Peyer's patch (tissue), 4 donors: ENCODE measurements at regions not wholly inside any gene's neighbourhood (a gene's known extent, or its start where the extent isn't known, plus 50 kb on each side); places are given as distances from the start of the nearest gene placed in this dataset.

Experiments used
- DNase-seq, 3 donors: peaks; one replicate each; pipeline ENCODE4 v3.0.0-alpha.2; 2017 to 2019
- H3K27ac ChIP-seq, 4 donors: fragments of 200-600 bp; sonication (generic); one replicate each; pipeline ENCODE4 v1.5.1; 2016 to 2019
- H3K27me3 ChIP-seq, 2 donors: fragments of 200-600 bp; sonication (generic); one replicate each; pipeline ENCODE4 v1.5.1; 2019
- H3K36me3 ChIP-seq, 3 donors: fragments of 200-600 bp; sonication (generic); one replicate each; pipeline ENCODE4 v1.5.1; 2016 to 2019
- H3K4me1 ChIP-seq, 4 donors: fragments of 200-600 bp; sonication (generic); one replicate each; pipeline ENCODE4 v1.5.1; 2016 to 2019
- H3K4me3 ChIP-seq, 4 donors: fragments of 200-600 bp; sonication (generic); 1 replicate in 3 of 4; 2 replicates in 1 of 4; pipeline ENCODE4 v1.5.1; 2016 to 2019; ENCODE audit warnings: mild to moderate bottlenecking in 1 of 4
- H3K9me3 ChIP-seq, 4 donors: fragments of 200-600 bp; sonication (generic); one replicate each; pipeline ENCODE4 v1.5.1; 2016 to 2019; ENCODE audit warnings: mild to moderate bottlenecking in 1 of 4
- CTCF ChIP-seq, 6 experiments: fragments of 450-650 bp in 4 of 6; fragments of 200-600 bp in 2 of 6; sonication (generic) in 1 of 6; IDR thresholded peaks; one replicate each; pipeline ENCODE4 v1.5.1; 2017 to 2019; ENCODE audit warnings: antibody characterized with exemption in 6 of 6, mild to moderate bottlenecking in 3 of 6, moderate library complexity in 1 of 6
- POLR2A ChIP-seq, 2 donors: fragments of 450-650 bp; IDR thresholded peaks; one replicate each; pipeline ENCODE4 v1.5.1; 2017; ENCODE audit warnings: antibody characterized with exemption in 2 of 2, mild to moderate bottlenecking in 2 of 2, moderate library complexity in 2 of 2

GRCh38 chr4:153906231-153906630 is 117.3 kb upstream of the SFRP2 start:
- no peak overlapping the region for H3K4me3 ChIP-seq
- no peaks in the 10 kb centered on the region for H3K27me3 ChIP-seq
- H3K36me3 ChIP-seq: no peaks in the 10 kb centered on the region
- no peaks in the 10 kb centered on the region for H3K4me1 ChIP-seq
- no peak overlapping the region for H3K27ac ChIP-seq
- no peak for DNase-seq
- H3K9me3 ChIP-seq: no peaks in the 10 kb centered on the region
- no peak for TF ChIP-seq POLR2A (IDR thresholded peaks at IDR 0.05)
- TF ChIP-seq CTCF (IDR thresholded peaks at IDR 0.05): no peak

GRCh38 chr4:153905231-153905630 is 116.3 kb upstream of the SFRP2 start:
- TF ChIP-seq CTCF (IDR thresholded peaks at IDR 0.05): no peak
- TF ChIP-seq POLR2A (IDR thresholded peaks at IDR 0.05): no peak
- H3K36me3 ChIP-seq: no peaks in the 10 kb centered on the region
- no peaks in the 10 kb centered on the region for H3K27me3 ChIP-seq
- H3K4me3 ChIP-seq: no peak overlapping the region
- H3K9me3 ChIP-seq: no peaks in the 10 kb centered on the region
- no peaks in the 10 kb centered on the region for H3K4me1 ChIP-seq
- H3K27ac ChIP-seq: no peak overlapping the region
- no peak for DNase-seq

DNA sequence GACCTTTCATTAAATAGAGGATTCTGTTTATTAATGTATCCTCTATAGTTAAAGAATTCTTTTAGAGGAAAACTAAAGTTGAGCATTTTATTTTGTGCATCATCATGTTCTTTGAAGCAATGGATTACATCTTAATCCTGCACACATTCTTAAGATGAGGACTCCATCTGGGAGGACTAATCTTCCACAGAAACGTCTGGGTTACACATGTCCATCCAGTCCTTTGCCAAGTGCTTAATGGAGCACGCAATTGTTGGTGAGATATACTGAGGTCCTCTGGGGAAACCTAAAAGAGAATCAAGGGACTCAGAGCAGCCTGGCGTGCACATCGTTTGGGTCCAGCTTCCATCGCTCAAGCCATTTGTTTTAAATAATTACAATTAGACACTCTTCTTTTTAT is 115.1 kb upstream of the SFRP2 start:
- DNase-seq: no peak
- Histone ChIP-seq H3K36me3 (no peaks in the 10 kb centered on the region), H3K4me3 (no peak overlapping the region), H3K4me1 (no peaks in the 10 kb centered on the region), H3K27me3 (no peaks in the 10 kb centered on the region), H3K27ac (no peak overlapping the region), H3K9me3 (no peaks in the 10 kb centered on the region)
- TF ChIP-seq CTCF (IDR thresholded peaks at IDR 0.05) (no peak), POLR2A (IDR thresholded peaks at IDR 0.05) (no peak)

- Histone ChIP-seq H3K4me1 (no peaks in the 10 kb centered on the region), H3K4me3 (no peak overlapping the region), H3K27ac (no peak overlapping the region), H3K9me3 (no peaks in the 10 kb centered on the region), H3K36me3 (no peaks in the 10 kb centered on the region), H3K27me3 (no peaks in the 10 kb centered on the region)
- TF ChIP-seq CTCF (IDR thresholded peaks at IDR 0.05) (no peak), POLR2A (IDR thresholded peaks at IDR 0.05) (no peak)
- no peak for DNase-seq
These were observed 112.3 kb upstream of the SFRP2 start for GRCh38 chr4:153901220-153901619.

DNA sequence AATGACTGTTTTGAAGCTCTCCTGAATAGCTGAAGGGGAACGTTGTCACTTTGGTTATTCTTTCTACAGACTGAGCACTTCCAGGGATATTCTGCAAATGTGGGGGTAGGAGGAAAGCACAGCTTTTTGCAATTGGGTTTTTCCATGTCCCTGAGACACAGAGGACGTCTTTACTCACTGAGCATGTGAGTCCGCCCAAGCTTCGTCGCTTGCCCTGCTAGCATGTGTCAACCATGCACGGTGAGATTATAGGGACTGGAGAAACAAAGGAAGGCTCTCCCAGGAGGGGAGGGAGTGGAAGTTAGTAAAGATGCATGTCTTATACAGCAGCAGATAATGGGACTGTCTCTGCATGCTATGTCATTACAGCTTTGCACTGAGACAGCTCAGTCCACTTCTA is 111.5 kb upstream of the SFRP2 start:
- Histone ChIP-seq H3K27ac (no peak overlapping the region), H3K4me3 (no peak overlapping the region), H3K9me3 (no peaks in the 10 kb centered on the region), H3K27me3 (no peaks in the 10 kb centered on the region), H3K36me3 (no peaks in the 10 kb centered on the region), H3K4me1 (no peaks in the 10 kb centered on the region)
- DNase-seq: no peak
- no peak for TF ChIP-seq POLR2A (IDR thresholded peaks at IDR 0.05)
- no peak for TF ChIP-seq CTCF (IDR thresholded peaks at IDR 0.05)

- no peak overlapping the region for H3K27ac ChIP-seq
- H3K4me3 ChIP-seq: no peak overlapping the region
- H3K4me1 ChIP-seq: no peaks in the 10 kb centered on the region
These were observed 101.9 kb upstream of the SFRP2 start for GRCh38 chr4:153890761-153891160.

More at GRCh38 chr4:153890761-153891160, 101.9 kb upstream of the SFRP2 start:
- H3K36me3 ChIP-seq: no peaks in the 10 kb centered on the region
- no peaks in the 10 kb centered on the region for H3K27me3 ChIP-seq
- no peaks in the 10 kb centered on the region for H3K9me3 ChIP-seq
- TF ChIP-seq POLR2A (IDR thresholded peaks at IDR 0.05) (no peak), CTCF (IDR thresholded peaks at IDR 0.05) (no peak)
- DNase-seq: no peak
